Body of pancreas (tissue), 4 donors: ENCODE measurements at regions not wholly inside any gene's neighbourhood (a gene's known extent, or its start where the extent isn't known, plus 50 kb on each side); places are given as distances from the start of the nearest gene placed in this dataset.

ENCODE experiments used
- CTCF ChIP-seq, 7 experiments: fragments of 450-650 bp in 4 of 7; fragments of 200-600 bp in 3 of 7; sonication (generic) in 3 of 7; IDR thresholded peaks; one replicate each; pipeline ENCODE4 v1.5.1; 2016 to 2019; ENCODE audit warnings: antibody characterized with exemption in 7 of 7
- POLR2A ChIP-seq, 3 donors: fragments of 450-650 bp; IDR thresholded peaks; one replicate each; pipeline ENCODE4 v1.6.1; 2016; ENCODE audit warnings: antibody characterized with exemption in 3 of 3, mild to moderate bottlenecking in 2 of 3

GRCh38 chr6:164665328-164665727, 644.1 kb downstream of the C6orf118 start:
- TF ChIP-seq CTCF (IDR thresholded peaks at IDR 0.05) (no peak), POLR2A (IDR thresholded peaks at IDR 0.05) (no peak)
